Stomach smooth muscle (tissue), 2 donors: ENCODE measurements at regions not wholly inside any gene's neighbourhood (a gene's known extent, or its start where the extent isn't known, plus 50 kb on each side); places are given as distances from the start of the nearest gene placed in this dataset.

Source experiments
- H3K27ac ChIP-seq: one replicate; pipeline ENCODE4 v1.7.0; 2013; ENCODE audit warnings: mild to moderate bottlenecking, low read length, inconsistent platforms
- H3K27me3 ChIP-seq, 2 donors: one replicate each; pipeline ENCODE4 v1.7.0; 2013; ENCODE audit warnings: low read length in 2 of 2; ENCODE audit not compliant: insufficient read depth in 2 of 2, control insufficient read depth in 1 of 2
- H3K36me3 ChIP-seq, 2 donors: one replicate each; pipeline ENCODE4 v1.7.0; 2013; ENCODE audit warnings: low read length in 2 of 2; ENCODE audit not compliant: control insufficient read depth in 2 of 2, insufficient read depth in 2 of 2
- H3K4me1 ChIP-seq: one replicate; pipeline ENCODE4 v1.7.0; 2013; ENCODE audit warnings: low read length; ENCODE audit not compliant: control insufficient read depth, insufficient read depth
- H3K4me3 ChIP-seq, 2 donors: one replicate each; pipeline ENCODE4 v1.7.0; 2013; ENCODE audit warnings: low read length in 2 of 2
- H3K9ac ChIP-seq, 2 donors: one replicate each; pipeline ENCODE4 v1.7.0; 2013; ENCODE audit warnings: low read length in 2 of 2, mild to moderate bottlenecking in 1 of 2
- H3K9me3 ChIP-seq, 2 donors: one replicate each; pipeline ENCODE4 v1.7.0; 2013; ENCODE audit warnings: low read length in 2 of 2; ENCODE audit not compliant: control insufficient read depth in 2 of 2
- donor health status: healthy.
- donor health status: Pancreatic carcinoma.

- no peaks in the 10 kb centered on the region for H3K4me1 ChIP-seq
- H3K36me3 ChIP-seq = no peaks in the 10 kb centered on the region
- H3K4me3 ChIP-seq = no peak overlapping the region
- H3K27ac ChIP-seq = no peak overlapping the region
- no peaks in the 10 kb centered on the region for H3K9me3 ChIP-seq
- H3K9ac ChIP-seq = no peak overlapping the region
- H3K27me3 ChIP-seq = no peaks in the 10 kb centered on the region
Observed at GRCh38 chr16:26530584-26531289, 536.0 kb upstream of the C16orf82 start.

- Histone ChIP-seq H3K36me3 (no peaks in the 10 kb centered on the region), H3K9ac (no peak overlapping the region), H3K4me3 (no peak overlapping the region), H3K4me1 (no peaks in the 10 kb centered on the region), H3K27me3 (no peaks in the 10 kb centered on the region), H3K27ac (no peak overlapping the region), H3K9me3 (no peaks in the 10 kb centered on the region)
Observed at GRCh38 chr16:26531290-26531730, 535.4 kb upstream of the C16orf82 start.

GRCh38 chr16:26532456-26532855, 534.3 kb upstream of the C16orf82 start:
- no peaks in the 10 kb centered on the region for H3K9me3 ChIP-seq
- no peak overlapping the region for H3K9ac ChIP-seq
- H3K4me1 ChIP-seq = no peaks in the 10 kb centered on the region
- no peaks in the 10 kb centered on the region for H3K36me3 ChIP-seq
- H3K27ac ChIP-seq = no peak overlapping the region
- no peaks in the 10 kb centered on the region for H3K27me3 ChIP-seq
- H3K4me3 ChIP-seq = no peak overlapping the region

- Histone ChIP-seq H3K9ac (no peak overlapping the region), H3K27me3 (no peaks in the 10 kb centered on the region), H3K4me3 (no peak overlapping the region), H3K36me3 (no peaks in the 10 kb centered on the region), H3K4me1 (no peaks in the 10 kb centered on the region), H3K9me3 (peaks cover 0 to 4% of the 10 kb centered on the region in 2 donors), H3K27ac (no peak overlapping the region)
Observed at GRCh38 chr16:26542198-26542597, 524.5 kb upstream of the C16orf82 start.

GRCh38 chr16:26546573-26546972, 520.2 kb upstream of the C16orf82 start:
- Histone ChIP-seq H3K9ac (no peak overlapping the region), H3K27ac (no peak overlapping the region), H3K4me3 (no peak overlapping the region), H3K36me3 (no peaks in the 10 kb centered on the region), H3K4me1 (no peaks in the 10 kb centered on the region), H3K9me3 (peaks cover 0 to 7% of the 10 kb centered on the region in 2 donors), H3K27me3 (no peaks in the 10 kb centered on the region)

GRCh38 chr16:26547681-26548080, 519.0 kb upstream of the C16orf82 start:
- no peak overlapping the region for H3K9ac ChIP-seq
- H3K27ac ChIP-seq = no peak overlapping the region
- no peaks in the 10 kb centered on the region for H3K36me3 ChIP-seq
- H3K4me1 ChIP-seq = no peaks in the 10 kb centered on the region
- peaks cover 0 to 7% of the 10 kb centered on the region in 2 donors for H3K9me3 ChIP-seq
- H3K27me3 ChIP-seq = no peaks in the 10 kb centered on the region
- H3K4me3 ChIP-seq = no peak overlapping the region

- Histone ChIP-seq H3K4me1 (no peaks in the 10 kb centered on the region), H3K27me3 (no peaks in the 10 kb centered on the region), H3K9me3 (peaks cover 0 to 3% of the 10 kb centered on the region in 2 donors), H3K4me3 (no peak overlapping the region), H3K36me3 (no peaks in the 10 kb centered on the region), H3K27ac (no peak overlapping the region), H3K9ac (no peak overlapping the region)
Observed at GRCh38 chr16:26550111-26550610, 516.6 kb upstream of the C16orf82 start.

GRCh38 chr16:26554030-26554429, 512.7 kb upstream of the C16orf82 start:
- H3K9me3 ChIP-seq = peaks cover 0 to 3% of the 10 kb centered on the region in 2 donors
- no peaks in the 10 kb centered on the region for H3K36me3 ChIP-seq
- no peaks in the 10 kb centered on the region for H3K27me3 ChIP-seq
- H3K27ac ChIP-seq = no peak overlapping the region
- H3K9ac ChIP-seq = no peak overlapping the region
- no peaks in the 10 kb centered on the region for H3K4me1 ChIP-seq
- H3K4me3 ChIP-seq = no peak overlapping the region

- Histone ChIP-seq H3K4me3 (no peak overlapping the region), H3K27ac (no peak overlapping the region), H3K36me3 (no peaks in the 10 kb centered on the region), H3K9me3 (peaks cover 0 to 4% of the 10 kb centered on the region in 2 donors), H3K9ac (no peak overlapping the region), H3K4me1 (no peaks in the 10 kb centered on the region), H3K27me3 (no peaks in the 10 kb centered on the region)
Observed at GRCh38 chr16:26561303-26561702, 505.4 kb upstream of the C16orf82 start.

- H3K4me1 ChIP-seq = no peaks in the 10 kb centered on the region
- no peak overlapping the region for H3K4me3 ChIP-seq
- peaks cover 0 to 4% of the 10 kb centered on the region in 2 donors for H3K9me3 ChIP-seq
- peaks cover 0 to 2% of the 10 kb centered on the region in 2 donors for H3K27me3 ChIP-seq
- no peaks in the 10 kb centered on the region for H3K36me3 ChIP-seq
- H3K27ac ChIP-seq = no peak overlapping the region
- H3K9ac ChIP-seq = no peak overlapping the region
Observed at GRCh38 chr16:26563018-26563417, 503.7 kb upstream of the C16orf82 start.

- H3K27me3 ChIP-seq = peaks cover 0 to 2% of the 10 kb centered on the region in 2 donors
- no peaks in the 10 kb centered on the region for H3K36me3 ChIP-seq
- no peaks in the 10 kb centered on the region for H3K9me3 ChIP-seq
- no peak overlapping the region for H3K27ac ChIP-seq
- H3K9ac ChIP-seq = no peak overlapping the region
- H3K4me1 ChIP-seq = no peaks in the 10 kb centered on the region
- H3K4me3 ChIP-seq = no peak overlapping the region
Observed at GRCh38 chr16:26567356-26567755, 499.4 kb upstream of the C16orf82 start.
